ENCODE measurements at regions not wholly inside any gene's neighbourhood (a gene's known extent, or its start where the extent isn't known, plus 50 kb on each side); places are given as distances from the start of the nearest gene placed in this dataset.

- H3K9me3 ChIP-seq (ENCODE audit: control insufficient read depth in 1 of 2, insufficient read depth in 1 of 2, low read length in 2 of 2), result peaks cover 4% of the 10 kb centered on the region in 2 experiments
- H3K27me3 ChIP-seq (ENCODE audit: control insufficient read depth in 1 of 2, insufficient read depth in 2 of 2, low read length in 2 of 2), result no peaks in the 10 kb centered on the region
- no peaks in the 10 kb centered on the region for H3K36me3 ChIP-seq (ENCODE audit: insufficient read depth, low read length)
- intact Hi-C loops (cut with DNase I, micrococcal nuclease), result no loop called here
- TF ChIP-seq CTCF (IDR thresholded peaks at IDR 0.05), result no peak
- DNase-seq (no peak), ATAC-seq (ENCODE audit: poor library complexity) (no peak)
- Mint-ChIP-seq H3K27ac (no peak overlapping the region), H3K4me3 (no peak overlapping the region), H3K27me3 (no peaks in the 10 kb centered on the region), H3K36me3 (ENCODE audit: low read depth) (no peaks in the 10 kb centered on the region), H3K4me1 (ENCODE audit: low read depth) (no peaks in the 10 kb centered on the region), H3K9me3 (peaks cover 6% of the 10 kb centered on the region)
- H3K27ac ChIP-seq (ENCODE audit: low read depth in 1 of 2, low read length in 2 of 2), result no peak overlapping the region
- no peak overlapping the region for H3K4me3 ChIP-seq (ENCODE audit: low read length)
- ChIA-PET POLR2A (no interaction called here), CTCF (no interaction called here)
- no peaks in the 10 kb centered on the region for H3K4me1 ChIP-seq (ENCODE audit: insufficient read depth, low read length)
These were observed 418.7 kb upstream of the ANO5 start for GRCh38 chr11:21774212-21774611.

DNA sequence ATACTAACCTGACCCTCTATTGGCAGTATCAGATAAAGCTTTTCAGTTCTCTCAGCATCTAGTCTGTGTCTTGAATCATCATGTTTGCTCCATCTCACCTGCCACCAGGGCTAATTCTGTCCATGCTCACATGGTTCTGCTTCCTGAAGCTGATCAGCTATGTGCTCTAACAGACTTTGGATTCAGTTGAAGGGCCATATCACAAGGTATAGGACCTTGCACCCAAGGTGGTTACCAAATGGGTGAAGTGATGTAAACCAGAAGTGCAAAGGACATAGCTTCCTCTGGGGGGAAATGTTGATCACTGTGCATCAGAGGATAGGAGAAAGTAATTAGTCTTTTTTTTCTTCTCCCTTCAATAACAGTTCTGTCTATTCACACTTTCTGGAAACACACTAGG lies 417.0 kb upstream of the ANO5 start:
- H3K4me1 Mint-ChIP-seq (ENCODE audit: low read depth), result no peaks in the 10 kb centered on the region

DNA sequence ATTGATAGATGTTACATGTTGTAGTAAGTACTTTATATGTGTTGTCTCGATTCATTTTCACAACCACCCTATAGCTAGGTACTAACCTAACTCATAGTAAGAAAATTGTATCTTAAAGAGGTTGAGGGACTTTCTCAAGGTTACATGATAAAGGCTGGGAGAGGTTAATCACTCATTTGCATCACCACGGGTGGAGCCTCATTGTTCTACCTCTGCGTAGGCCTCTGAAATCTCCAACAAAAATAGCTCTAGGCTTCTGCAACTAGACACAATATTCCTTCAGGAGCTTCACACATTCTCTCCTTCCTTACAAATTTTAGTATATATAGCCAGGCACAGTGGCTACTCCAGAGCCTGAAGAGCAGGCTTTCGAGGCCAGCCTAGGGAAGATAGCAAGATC lies 408.9 kb upstream of the ANO5 start:
- intact Hi-C loops (cut with DNase I, micrococcal nuclease), result no loop called here
- Mint-ChIP-seq H3K4me3 (no peak overlapping the region), H3K27me3 (no peaks in the 10 kb centered on the region), H3K4me1 (ENCODE audit: low read depth) (no peaks in the 10 kb centered on the region), H3K36me3 (ENCODE audit: low read depth) (no peaks in the 10 kb centered on the region), H3K9me3 (peaks cover 16% of the 10 kb centered on the region), H3K27ac (no peak overlapping the region)
- H3K9me3 ChIP-seq (ENCODE audit: control insufficient read depth in 1 of 2, insufficient read depth in 1 of 2, low read length in 2 of 2), result peaks cover 0 to 3% of the 10 kb centered on the region in 2 experiments
- ATAC-seq (ENCODE audit: poor library complexity) (no peak), DNase-seq (no peak)
- ChIA-PET POLR2A (no interaction called here), CTCF (interaction anchor here (0.8 kb wide), 1 partner anchor 73 kb away, joined by 3 read pairs; no protein-coding TSS in a partner anchor)
- H3K4me1 ChIP-seq (ENCODE audit: insufficient read depth, low read length), result no peaks in the 10 kb centered on the region
- TF ChIP-seq CTCF (IDR thresholded peaks at IDR 0.05), result no peak
- no peak overlapping the region for H3K27ac ChIP-seq (ENCODE audit: low read depth in 1 of 2, low read length in 2 of 2)
- no peak overlapping the region for H3K4me3 ChIP-seq (ENCODE audit: low read length)
- no peaks in the 10 kb centered on the region for H3K36me3 ChIP-seq (ENCODE audit: insufficient read depth, low read length)
- no peaks in the 10 kb centered on the region for H3K27me3 ChIP-seq (ENCODE audit: control insufficient read depth in 1 of 2, insufficient read depth in 2 of 2, low read length in 2 of 2)

More for the DNA sequence above, 417.0 kb upstream of the ANO5 start:
- ChIA-PET CTCF (no interaction called here), POLR2A (no interaction called here)
- Histone ChIP-seq H3K27me3 (ENCODE audit: control insufficient read depth in 1 of 2, insufficient read depth in 2 of 2, low read length in 2 of 2) (no peaks in the 10 kb centered on the region), H3K9me3 (ENCODE audit: control insufficient read depth in 1 of 2, insufficient read depth in 1 of 2, low read length in 2 of 2) (peaks cover 4% of the 10 kb centered on the region in 2 experiments), H3K4me3 (ENCODE audit: low read length) (no peak overlapping the region), H3K27ac (ENCODE audit: low read depth in 1 of 2, low read length in 2 of 2) (no peak overlapping the region), H3K36me3 (ENCODE audit: insufficient read depth, low read length) (no peaks in the 10 kb centered on the region), H3K4me1 (ENCODE audit: insufficient read depth, low read length) (no peaks in the 10 kb centered on the region)
- H3K9me3 Mint-ChIP-seq, result peaks cover 7% of the 10 kb centered on the region
- ATAC-seq (ENCODE audit: poor library complexity), result no peak
- no peak overlapping the region for H3K4me3 Mint-ChIP-seq
- H3K27me3 Mint-ChIP-seq, result no peaks in the 10 kb centered on the region
- no peak for TF ChIP-seq CTCF (IDR thresholded peaks at IDR 0.05)
- intact Hi-C loops (cut with DNase I, micrococcal nuclease), result no loop called here
- H3K36me3 Mint-ChIP-seq (ENCODE audit: low read depth), result no peaks in the 10 kb centered on the region
- no peak overlapping the region for H3K27ac Mint-ChIP-seq
- no peak for DNase-seq

Data from CD4-positive, alpha-beta T cell (primary cell).